Fibroblast of skin of left quadriceps (primary cell): ENCODE measurements at regions not wholly inside any gene's neighbourhood (a gene's known extent, or its start where the extent isn't known, plus 50 kb on each side); places are given as distances from the start of the nearest gene placed in this dataset.

Experiments used
- DNase-seq, 2 experiments: peaks; one replicate each; pipeline ENCODE4 v3.0.0-alpha.2; 2013; ENCODE audit warnings: low read depth in 2 of 2

DNA sequence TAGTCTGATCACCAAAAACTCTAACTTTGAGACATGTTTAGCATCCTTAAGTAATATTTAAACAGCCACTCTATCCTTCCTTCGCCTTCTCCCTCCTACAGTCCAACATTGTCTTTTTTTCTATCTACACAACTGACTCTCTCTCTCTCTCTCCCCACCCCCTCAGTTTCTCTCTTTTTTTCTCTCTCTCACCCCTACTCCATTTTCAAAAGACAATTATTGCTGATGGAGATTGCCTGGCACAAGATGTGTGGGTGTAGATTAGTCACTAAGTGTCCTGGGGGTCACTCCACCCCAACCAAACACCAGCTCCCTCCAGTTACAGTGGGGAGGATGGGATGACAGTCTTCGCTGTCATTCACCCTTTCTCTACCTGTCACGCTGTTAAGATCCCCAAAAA, 94.5 kb upstream of the NFIA start:
- no peak for DNase-seq

DNA sequence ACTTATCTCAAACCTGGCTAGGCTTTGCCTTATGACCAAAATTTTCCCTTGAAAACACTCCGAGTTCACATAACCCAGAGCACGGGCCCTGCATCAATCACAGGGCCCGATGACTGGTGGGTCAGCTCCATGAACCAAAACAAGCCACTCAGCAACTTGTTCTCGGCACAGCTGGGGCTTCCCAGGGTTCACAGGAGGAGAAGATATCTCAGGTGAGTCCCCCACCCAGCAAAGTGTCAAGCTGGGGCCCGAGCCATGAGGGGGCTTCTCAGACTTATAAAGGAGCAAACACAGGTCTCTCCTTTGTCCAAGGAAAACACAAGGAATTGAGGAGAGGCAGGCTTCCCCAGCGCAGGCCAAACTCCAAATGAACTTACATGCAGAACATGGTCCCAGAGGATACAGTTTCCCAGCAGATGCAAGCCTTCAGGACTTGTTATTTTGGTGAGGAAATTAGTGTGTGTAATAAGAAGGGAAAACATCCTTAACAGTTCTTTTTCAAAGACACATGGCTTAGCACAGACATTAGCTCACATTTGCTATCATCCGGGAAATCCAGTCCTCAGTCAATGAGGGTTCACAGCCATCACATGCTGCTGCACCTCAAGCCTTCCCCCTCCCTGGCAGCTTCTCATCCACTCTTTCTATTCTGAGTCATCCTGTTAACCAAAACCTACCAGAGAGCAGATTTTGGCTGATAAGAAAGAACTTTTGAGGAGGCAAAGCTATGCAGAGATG, 98.1 kb upstream of the NFIA start:
- DNase-seq = peak in 1 of 2 experiments; percentile 20

DNA sequence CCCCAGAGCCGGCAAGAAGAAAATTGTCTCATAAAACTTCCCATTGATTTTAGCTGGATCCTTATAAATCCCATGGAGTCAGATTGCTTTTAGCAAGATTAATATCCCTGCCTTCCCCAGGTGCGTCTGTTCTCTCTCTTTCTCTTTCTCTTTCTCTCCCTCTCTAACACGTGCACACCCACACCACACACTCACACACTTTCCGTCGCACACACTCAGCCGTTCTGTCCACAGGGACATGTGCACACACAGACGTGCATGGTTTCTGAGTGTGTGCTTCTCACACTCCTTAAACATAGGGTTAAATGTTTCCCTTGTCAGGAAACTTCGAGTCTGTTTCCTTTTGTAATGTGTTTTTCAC, 98.7 kb upstream of the NFIA start:
- DNase-seq = no peak

DNA sequence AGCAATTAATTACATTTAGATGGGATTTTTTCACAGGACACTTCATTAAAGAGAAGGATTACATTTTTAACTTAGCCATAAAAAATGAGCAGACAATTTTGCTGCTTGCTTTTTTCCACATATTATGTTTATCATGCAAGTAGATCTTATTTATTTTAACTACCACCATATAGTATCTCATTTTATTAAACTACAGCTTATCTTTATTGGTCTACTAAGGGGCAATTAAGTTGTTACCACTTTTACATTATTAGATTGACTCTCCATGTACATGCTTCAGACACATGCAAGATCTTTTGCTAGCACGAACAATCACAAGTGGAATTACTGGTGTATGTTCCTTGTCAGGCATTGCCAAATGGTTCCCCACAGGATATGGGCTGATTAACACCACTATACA, 99.8 kb upstream of the NFIA start:
- no peak for DNase-seq

DNA sequence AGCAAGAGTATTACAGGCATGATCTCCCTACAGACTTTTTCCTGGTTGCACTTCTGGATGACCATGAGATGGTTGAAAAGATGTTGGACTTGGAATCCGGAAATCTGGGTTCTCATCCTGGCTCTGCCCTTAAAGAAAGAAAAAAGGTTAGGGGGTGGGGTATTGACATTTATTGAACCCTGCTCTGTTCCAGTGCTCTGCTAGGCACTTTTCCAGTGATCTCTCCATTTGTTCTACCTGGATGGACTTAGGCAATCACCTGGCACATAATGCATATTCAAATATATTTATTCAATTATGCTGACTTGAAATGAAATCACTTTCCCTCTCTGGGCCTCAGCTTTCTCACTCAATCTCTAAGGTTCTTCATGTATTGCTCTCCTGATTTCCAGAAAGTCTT, 101.0 kb upstream of the NFIA start:
- DNase-seq = no peak

DNA sequence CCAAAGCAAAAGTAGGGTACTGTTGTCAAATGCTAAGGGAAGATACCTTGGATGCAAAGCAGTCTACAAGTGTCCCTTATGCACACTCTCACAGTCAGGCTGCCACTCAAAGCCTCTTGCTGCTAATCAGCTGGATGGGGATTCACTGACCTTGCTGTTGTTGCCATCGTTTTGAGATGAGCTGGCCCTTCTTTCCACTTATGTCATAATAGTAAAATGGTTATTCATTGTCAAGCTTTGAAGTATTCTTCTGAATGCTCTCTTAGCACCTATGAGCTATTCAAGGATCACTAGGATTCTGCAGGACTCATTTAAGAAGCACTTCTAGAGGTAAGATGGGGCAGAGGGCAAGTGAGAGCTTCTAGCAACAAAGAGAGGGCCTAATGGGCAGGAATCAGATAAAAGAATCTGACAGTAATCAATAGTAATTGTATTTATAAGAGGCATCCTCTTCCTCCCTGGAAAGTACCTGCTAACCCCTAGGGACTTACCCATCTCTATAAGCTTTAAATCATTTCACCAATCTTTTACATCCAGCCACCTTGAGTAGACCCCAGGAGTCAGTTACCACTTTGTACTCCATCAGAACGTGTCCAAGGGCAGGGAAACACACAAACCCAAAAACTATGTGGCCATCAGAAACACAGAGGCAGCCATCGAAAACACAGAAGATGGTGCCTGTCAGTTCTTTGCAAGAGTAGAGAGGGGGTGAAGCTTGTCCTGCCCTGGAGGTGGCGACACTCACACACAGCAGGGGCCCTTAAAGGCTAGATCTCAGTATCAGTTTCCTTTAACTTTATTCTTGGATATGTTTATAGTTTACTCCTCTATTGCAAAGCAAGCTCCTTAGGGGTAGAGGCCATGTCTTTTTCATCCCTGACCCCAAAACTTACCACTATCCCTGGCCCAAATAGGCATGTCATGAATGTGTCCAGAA, 103.7 kb upstream of the NFIA start:
- peak in 1 of 2 experiments; percentile 23 for DNase-seq

DNA sequence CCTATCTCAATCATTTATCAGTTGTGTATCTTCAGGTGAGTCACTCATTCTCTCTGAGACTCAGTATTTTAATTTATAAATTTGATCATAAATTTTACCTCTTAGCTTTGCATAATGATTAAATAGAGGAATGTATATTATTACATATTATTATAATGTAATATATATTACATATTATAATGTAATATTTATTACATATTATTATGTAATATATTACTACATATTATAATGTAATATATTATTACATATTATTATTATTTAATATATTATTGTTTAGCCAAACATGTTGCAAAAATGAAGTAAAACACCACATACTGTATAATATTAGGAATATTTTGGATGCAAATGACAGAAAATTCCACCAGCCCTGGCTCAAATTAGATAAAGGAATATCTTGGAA, 104.7 kb upstream of the NFIA start:
- no peak for DNase-seq

DNA sequence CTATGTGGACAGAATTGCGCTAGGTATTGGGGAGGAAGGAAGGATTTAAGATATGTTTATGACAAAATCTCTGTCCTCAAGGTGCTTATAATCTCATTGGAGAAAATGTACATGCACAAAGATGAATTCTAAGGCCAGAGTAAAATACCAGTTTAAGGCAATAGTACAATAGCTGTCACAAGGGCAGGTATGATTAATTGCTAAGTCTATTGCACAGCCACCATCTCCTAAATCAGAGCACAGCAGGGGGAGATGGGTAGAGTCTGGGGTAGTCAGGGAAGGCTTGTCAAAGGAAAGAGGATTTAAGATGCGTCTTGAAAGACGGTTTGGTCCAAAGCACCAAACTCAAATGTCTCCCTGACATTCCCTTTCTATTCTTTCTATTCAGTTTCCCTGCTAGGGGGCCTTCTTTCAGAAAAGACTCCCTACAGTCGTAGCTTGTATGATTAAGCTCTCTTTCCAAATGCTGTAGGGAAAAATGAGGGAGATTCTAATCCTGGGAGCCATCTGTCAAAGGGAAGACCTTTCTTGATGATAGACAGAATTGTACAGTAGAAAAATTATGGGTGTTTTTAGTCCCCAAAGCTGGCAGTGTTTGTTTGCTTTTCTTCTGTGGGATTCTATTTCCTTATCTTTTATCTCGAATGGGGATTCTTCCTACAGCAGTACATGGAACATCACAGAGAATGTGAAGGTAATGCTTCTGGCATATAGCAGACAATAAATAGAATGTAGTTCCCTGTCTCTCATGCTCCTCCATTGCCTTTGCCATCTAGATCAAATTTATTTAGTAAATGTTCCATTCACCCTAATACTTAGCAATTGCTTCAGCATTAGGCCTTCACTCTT, 107.6 kb upstream of the NFIA start:
- no peak for DNase-seq

DNA sequence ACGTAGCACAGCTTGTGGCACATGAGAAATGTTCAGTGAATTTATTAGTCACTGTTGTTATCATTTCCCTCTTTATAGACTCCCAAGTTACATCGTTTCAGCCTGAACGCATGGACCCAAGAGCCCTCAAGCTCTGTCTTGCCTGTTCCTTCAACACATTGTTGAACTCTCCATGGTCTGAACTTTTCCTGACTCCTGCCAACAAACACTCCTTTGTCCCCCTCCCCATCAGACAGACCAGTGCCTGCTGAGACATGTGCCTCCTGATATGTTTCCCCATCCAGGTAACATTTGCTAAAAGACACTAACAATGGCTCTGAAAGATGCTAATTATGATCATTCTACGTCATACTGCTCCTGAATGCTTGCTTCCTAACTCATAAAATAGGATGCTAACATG, 108.7 kb upstream of the NFIA start:
- DNase-seq = no peak

DNA sequence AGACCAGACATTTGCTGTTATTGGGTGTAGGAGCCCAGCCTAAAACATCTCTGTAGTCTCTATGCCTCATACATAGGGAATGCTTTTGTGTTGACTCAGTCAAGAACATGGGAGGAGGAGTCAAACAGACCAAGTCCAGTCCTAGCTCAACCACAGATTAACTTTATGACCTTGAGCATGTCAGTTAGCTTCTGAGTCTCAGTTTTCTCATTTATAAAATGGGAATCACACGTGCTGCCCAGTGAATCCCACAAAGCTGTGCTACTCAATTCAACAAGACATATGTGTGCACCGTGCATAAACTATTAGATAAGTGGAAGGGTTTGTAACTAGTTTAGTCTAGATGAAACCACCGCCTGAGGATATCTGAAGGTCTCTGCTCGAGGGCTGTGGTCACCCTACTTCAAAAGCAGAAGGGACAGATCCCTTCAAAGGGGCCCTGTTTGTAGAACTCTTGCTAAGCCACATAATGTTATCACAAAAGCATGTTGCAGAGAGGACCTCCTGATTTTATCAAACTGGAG, 109.5 kb upstream of the NFIA start:
- DNase-seq = peak; percentile 49 to 56

DNA sequence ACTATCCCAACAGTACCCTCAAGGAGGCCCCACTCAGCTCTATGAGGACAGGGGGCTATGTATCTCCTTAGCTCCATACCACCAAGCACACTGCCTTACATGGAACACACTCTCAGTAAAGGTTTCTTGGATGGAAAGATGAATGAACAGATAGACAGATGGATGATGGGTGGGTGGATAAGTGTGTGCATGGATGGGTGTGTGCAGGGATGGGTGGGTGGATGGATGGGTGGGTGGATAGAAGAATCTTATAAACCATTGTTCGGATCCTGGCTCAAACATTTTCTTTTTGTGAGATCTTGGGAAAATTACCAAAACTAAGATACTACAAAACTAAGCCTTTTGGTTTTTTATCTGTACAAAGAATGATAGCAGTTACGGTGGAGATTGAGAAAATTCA, 111.0 kb upstream of the NFIA start:
- DNase-seq = no peak

DNA sequence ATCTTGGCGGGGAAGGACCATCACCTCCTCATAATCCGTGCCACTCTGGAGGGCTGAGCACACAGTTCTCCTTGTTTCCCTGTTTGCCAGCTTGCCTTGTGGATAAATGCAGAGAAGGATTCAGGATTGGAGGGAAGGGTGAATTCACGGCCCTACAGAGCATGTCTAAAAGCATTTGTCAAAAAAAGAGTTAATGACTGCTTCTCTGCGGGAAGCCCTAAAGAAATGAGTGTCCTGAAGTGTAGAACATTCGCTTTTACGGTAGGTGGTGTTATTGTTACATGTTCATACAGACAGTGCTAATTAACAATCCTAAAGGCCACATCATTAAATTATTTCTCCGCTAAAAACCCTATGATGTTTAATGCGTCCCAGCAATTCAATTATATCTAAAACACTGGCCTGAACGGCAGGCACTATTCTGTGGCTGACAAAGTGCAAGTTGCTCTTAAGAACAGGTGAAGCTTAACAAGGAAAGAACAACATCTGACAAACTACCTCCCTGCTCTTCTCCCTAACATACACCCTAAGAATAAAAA, 112.3 kb upstream of the NFIA start:
- peak; percentile 15 to 25 for DNase-seq

DNA sequence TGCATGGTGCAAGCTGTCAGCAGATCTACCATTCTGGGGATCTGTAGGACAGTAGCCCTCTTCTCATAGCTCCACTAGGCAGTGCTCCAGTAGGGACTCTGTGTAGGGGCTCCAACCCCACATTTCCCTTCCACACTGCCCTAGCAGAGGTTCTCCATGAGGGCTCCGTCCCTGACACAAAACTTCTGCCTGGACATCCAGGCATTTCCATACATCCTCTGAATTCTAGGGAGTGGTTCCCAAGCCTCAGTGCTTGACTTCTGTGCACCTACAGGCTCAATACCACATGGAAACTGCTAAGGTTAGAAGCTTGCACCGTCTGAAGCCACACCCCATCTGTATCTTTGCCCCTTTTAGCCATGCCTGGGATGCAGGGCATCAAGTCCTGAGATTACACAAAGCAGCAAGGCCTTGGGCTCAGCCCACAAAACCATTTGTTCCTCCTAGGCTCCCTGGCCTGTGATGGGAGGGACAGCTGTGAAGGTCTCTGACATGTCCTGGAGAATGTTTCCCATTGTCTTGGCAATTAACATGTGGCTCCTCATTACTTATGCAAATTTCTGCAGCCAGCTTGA, 117.0 kb upstream of the NFIA start:
- DNase-seq = no peak

DNA sequence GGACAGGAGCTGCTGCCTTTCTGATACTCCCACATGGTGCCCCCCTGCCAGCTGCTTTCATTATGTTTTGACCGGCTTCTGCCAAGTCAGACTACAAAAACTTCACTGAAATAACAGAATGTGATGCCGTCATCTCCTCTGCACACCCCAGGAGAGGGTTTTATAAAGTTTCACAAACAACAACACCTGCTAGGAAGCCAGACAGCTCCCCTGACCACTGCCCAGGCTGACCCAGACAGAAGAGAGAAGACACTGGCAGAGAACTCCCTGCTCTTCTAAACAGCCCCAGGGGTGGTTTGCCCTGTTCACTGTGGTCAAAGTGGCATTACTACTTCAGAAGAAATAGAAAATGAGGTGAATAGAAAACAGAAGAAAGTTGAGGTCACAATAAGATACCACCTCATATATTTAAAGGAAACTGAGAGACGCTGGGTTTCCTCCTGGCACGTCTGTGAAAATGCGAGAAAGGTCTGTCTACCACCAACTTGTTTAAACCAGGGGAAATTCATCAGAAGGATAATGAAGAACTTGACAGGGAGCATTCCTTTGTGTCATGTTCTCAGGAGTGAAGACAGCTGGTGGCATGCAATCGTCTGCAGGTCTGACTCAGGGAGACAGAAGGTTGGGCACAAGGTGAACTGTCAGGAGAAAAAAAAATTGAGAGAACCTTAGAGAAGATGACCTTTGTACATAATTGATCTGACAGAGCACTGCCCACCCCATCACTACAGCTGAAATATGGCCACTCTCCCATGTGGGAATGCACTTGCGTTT, 119.0 kb upstream of the NFIA start:
- DNase-seq = no peak

DNA sequence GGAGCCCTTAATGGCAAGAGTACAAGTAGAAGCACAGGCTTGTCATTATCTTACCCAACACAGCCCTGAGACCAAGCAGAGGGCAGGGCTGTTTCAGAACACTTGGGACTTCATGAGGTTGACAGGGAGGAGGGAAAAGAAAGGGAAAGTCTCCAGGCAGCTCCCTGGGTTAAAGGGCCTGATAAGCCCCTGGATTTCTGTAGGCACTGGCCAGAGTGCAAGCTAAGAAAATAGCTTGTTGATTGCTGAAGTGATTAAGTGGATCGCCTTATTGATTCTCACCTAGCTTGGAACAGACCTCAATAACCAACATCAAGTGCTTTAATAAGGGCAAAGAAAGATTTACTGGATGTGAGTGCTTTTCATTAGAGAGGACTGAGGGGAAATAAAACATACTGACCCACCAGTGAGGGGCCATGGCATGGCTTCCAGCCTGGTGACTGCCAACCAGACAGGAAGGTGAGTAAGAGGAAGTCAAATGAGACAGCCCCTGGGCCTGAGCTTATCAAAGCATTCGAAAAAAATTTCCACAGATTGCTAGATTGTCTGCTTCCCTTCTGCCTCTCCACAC, 121.4 kb upstream of the NFIA start:
- no peak for DNase-seq

DNA sequence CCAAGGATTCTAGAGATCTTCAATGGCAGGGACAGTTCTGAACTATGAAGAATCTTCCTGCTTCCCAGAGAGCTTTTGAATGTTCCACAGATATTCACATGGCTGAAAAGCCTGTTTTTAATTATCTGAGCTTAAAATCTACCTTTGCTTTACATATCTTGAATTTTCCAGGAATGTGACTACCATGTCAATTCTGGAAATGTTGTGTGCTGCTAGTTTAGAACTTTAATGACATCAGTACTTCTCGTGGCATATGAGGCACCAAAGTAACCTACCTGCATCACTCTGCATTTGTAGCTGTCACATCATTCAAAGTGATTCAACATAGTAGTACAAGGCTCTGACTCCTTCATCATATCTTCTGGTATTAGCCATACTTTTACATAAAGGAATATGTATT, 122.7 kb upstream of the NFIA start:
- no peak for DNase-seq

DNA sequence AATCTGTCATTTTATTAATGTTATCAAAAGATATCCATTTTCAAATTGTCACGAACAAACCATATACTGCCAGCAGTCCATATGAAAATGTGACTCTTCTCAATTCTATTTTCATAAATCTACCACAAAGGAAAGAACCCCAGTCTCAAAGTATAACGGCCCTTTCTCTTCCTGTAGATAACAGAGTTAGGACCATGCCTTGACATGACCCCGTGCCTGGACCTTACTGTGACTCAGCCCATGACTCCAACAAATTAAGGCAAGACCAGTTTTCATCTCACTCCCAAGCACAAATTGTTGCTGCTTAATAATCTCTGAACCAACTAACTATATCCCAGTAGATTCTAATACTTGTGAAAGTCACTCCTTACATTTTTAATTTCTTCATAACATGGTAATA, 124.4 kb upstream of the NFIA start:
- DNase-seq = no peak

DNA sequence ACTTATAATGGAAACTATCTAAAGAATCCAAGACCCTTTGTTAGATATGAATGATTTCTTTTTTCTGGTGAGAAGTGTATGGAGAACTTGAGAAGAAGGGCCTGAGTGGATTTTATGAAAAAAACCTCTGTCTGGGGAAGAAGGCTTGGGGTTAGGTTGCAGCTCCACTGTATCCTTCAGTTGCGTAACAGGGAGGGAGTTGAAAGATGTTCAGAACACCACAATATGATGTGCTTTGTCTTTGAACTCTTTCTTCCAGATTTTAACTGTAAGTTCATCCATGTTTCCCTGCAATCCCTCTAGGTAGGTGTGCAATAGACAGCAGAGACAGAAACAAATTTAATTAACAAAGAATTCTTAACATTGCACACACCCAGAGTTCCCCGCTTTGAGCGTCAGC, 125.8 kb upstream of the NFIA start:
- DNase-seq = no peak

DNA sequence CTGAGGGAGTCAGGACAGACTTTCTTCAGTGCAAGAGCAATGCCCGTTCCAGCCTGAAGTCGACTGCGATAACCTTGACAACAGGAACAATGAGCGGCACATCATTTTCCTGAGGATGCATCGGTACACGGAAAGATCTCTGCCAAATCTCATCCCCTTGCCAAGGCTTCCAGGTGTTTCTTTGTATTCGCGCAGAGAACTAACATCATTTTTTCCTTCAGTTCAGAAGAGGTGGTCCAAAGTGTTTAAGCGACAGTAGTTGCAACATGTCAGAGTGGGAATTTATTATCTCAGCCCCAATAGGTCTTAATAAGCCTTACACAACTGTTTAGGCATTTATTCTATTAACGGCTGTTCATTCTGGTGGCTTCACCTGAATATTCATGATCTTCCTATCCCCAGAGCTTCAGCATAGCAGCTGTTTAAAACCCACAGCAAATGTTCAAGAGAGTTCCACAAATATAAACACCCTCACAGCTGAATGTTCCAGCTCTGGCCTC, 129.7 kb upstream of the NFIA start:
- no peak for DNase-seq
